Fibroblast of lung (primary cell): ENCODE measurements at regions not wholly inside any gene's neighbourhood (a gene's known extent, or its start where the extent isn't known, plus 50 kb on each side); places are given as distances from the start of the nearest gene placed in this dataset.

Experiments
- DNase-seq, 2 donors: peaks; one replicate each; pipeline versions ENCODE4 v3.0.0 to v3.0.0-alpha.2; 2010; ENCODE audit warnings: low read depth in 2 of 2
- H2AFZ ChIP-seq: 2 replicates; pipeline ENCODE4 v1.5.1; 2012; ENCODE audit warnings: low read length, control low read depth, inconsistent platforms
- H3K27ac ChIP-seq: 2 replicates; pipeline ENCODE4 v1.5.1; 2011; ENCODE audit warnings: low read length, control low read depth; ENCODE audit not compliant: insufficient read depth
- H3K27me3 ChIP-seq: 2 replicates; pipeline ENCODE4 v1.5.1; 2011; ENCODE audit warnings: mild to moderate bottlenecking, low read length; ENCODE audit not compliant: control insufficient read depth, insufficient read depth
- H3K36me3 ChIP-seq: 2 replicates; pipeline ENCODE4 v1.5.1; 2011; ENCODE audit warnings: low read length; ENCODE audit not compliant: control insufficient read depth, insufficient read depth
- H3K4me1 ChIP-seq: 2 replicates; pipeline ENCODE4 v1.5.1; 2011; ENCODE audit warnings: low read length; ENCODE audit not compliant: control insufficient read depth, insufficient read depth; ENCODE audit errors: extremely low read depth
- H3K4me2 ChIP-seq: 2 replicates; pipeline ENCODE4 v1.5.1; 2011; ENCODE audit warnings: low read length, control low read depth; ENCODE audit not compliant: insufficient read depth; ENCODE audit errors: extremely low read depth
- H3K4me3 ChIP-seq, 4 experiments: fragments of 200-600 bp in 1 of 4; sonication (generic) in 1 of 4; replicated peaks in 1 of 4; 2 replicates each; pipeline ENCODE4 v1.5.1; 2011 to 2016; ENCODE audit warnings: low read length in 4 of 4, low read depth in 3 of 4, mild to moderate bottlenecking in 3 of 4, control low read depth in 2 of 4, inconsistent platforms in 1 of 4, mixed read lengths in 1 of 4; ENCODE audit not compliant: insufficient read depth in 1 of 4; ENCODE audit errors: control extremely low read depth in 1 of 4
- H3K79me2 ChIP-seq: 2 replicates; pipeline ENCODE4 v1.5.1; 2012; ENCODE audit warnings: mild to moderate bottlenecking, low read length, inconsistent platforms; ENCODE audit not compliant: control insufficient read depth, insufficient read depth
- H3K9ac ChIP-seq: 2 replicates; pipeline ENCODE4 v1.5.1; 2011; ENCODE audit warnings: mild to moderate bottlenecking, low read length, control low read depth; ENCODE audit not compliant: insufficient read depth
- H3K9me3 ChIP-seq: 2 replicates; pipeline ENCODE4 v1.5.1; 2012; ENCODE audit warnings: low read depth, low read length; ENCODE audit not compliant: control insufficient read depth, insufficient read depth
- H4K20me1 ChIP-seq: 2 replicates; pipeline ENCODE4 v1.5.1; 2011; ENCODE audit warnings: low read length; ENCODE audit not compliant: control insufficient read depth, insufficient read depth; ENCODE audit errors: extremely low read depth
- CTCF ChIP-seq, 2 donors: IDR thresholded peaks in 1 of 2; conservative IDR thresholded peaks in 1 of 2; 1 replicate in 1 of 2; 2 replicates in 1 of 2; pipeline ENCODE4 v1.5.1; 2011 to 2012; ENCODE audit warnings: low read length in 2 of 2, control low read depth in 1 of 2, inconsistent platforms in 1 of 2, low read depth in 1 of 2, mild to moderate bottlenecking in 1 of 2
- EZH2 ChIP-seq: IDR thresholded peaks from 2 replicates; pipeline ENCODE4 v1.5.1; 2012; ENCODE audit warnings: low read length, control low read depth, mild to moderate bottlenecking; ENCODE audit errors: missing control alignments

- no peaks in the 10 kb centered on the region for H3K36me3 ChIP-seq
- H3K9ac ChIP-seq, result no peak overlapping the region
- H3K79me2 ChIP-seq, result no peaks in the 10 kb centered on the region
- H3K4me1 ChIP-seq, result no peaks in the 10 kb centered on the region
- no peak for TF ChIP-seq EZH2
- no peak for TF ChIP-seq CTCF (conservative IDR thresholded peaks at IDR 0.05 in 1 of 2, IDR thresholded peaks at IDR 0.05 in 1 of 2; ENCODE audit: low read depth in 1 of 2, low read length in 2 of 2)
- H3K27me3 ChIP-seq, result no peaks in the 10 kb centered on the region
- H3K4me3 ChIP-seq, result no peak overlapping the region
- no peak overlapping the region for H2AFZ ChIP-seq
- H3K4me2 ChIP-seq, result no peak overlapping the region
- DNase-seq, result peak in 1 of 2 donors; percentile 84
- H3K27ac ChIP-seq, result no peak overlapping the region
- H4K20me1 ChIP-seq, result no peaks in the 10 kb centered on the region
- no peaks in the 10 kb centered on the region for H3K9me3 ChIP-seq
These were observed 435.7 kb upstream of the RIOK2 start for GRCh38 chr5:97618721-97619120.

GRCh38 chr5:97623441-97623840 is 440.4 kb upstream of the RIOK2 start:
- Histone ChIP-seq H3K79me2 (no peaks in the 10 kb centered on the region), H3K9me3 (no peaks in the 10 kb centered on the region), H4K20me1 (no peaks in the 10 kb centered on the region), H3K4me1 (no peaks in the 10 kb centered on the region), H3K4me2 (no peak overlapping the region), H2AFZ (no peak overlapping the region), H3K27ac (no peak overlapping the region), H3K9ac (no peak overlapping the region), H3K36me3 (no peaks in the 10 kb centered on the region), H3K4me3 (no peak overlapping the region), H3K27me3 (no peaks in the 10 kb centered on the region)
- no peak for TF ChIP-seq CTCF (conservative IDR thresholded peaks at IDR 0.05 in 1 of 2, IDR thresholded peaks at IDR 0.05 in 1 of 2; ENCODE audit: low read depth in 1 of 2, low read length in 2 of 2)
- no peak for TF ChIP-seq EZH2
- no peak for DNase-seq

DNA sequence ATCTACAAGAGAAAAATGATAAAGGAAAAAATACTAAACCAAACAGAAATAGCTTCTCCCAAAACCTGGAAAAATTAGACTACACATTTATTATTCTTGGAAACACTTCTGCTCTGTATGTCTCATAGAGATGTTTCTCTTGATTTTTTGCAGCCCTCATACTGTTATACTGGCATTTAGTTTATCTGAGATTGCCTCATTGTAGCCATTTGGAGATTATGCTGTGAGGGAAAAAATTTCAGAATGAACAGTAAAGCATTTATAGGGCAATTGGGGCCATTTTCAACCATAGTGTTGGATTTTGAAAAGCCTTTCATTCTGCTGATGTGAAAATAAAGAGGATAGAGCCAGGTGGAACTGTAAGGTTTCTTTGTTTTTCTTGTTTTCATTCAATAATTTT is 441.8 kb upstream of the RIOK2 start:
- H2AFZ ChIP-seq, result no peak overlapping the region
- H3K36me3 ChIP-seq, result no peaks in the 10 kb centered on the region
- H3K79me2 ChIP-seq, result no peaks in the 10 kb centered on the region
- peak in 1 of 2 donors; percentile 23 for DNase-seq
- no peaks in the 10 kb centered on the region for H4K20me1 ChIP-seq
- no peaks in the 10 kb centered on the region for H3K9me3 ChIP-seq
- H3K4me2 ChIP-seq, result no peak overlapping the region
- peaks cover 2% of the 10 kb centered on the region for H3K4me1 ChIP-seq
- no peak overlapping the region for H3K4me3 ChIP-seq
- no peak overlapping the region for H3K27ac ChIP-seq
- H3K27me3 ChIP-seq, result no peaks in the 10 kb centered on the region
- no peak overlapping the region for H3K9ac ChIP-seq
- TF ChIP-seq CTCF (conservative IDR thresholded peaks at IDR 0.05 in 1 of 2, IDR thresholded peaks at IDR 0.05 in 1 of 2; ENCODE audit: low read depth in 1 of 2, low read length in 2 of 2) (no peak), EZH2 (no peak)
